GM23338 (cell line): ENCODE measurements at regions not wholly inside any gene's neighbourhood (a gene's known extent, or its start where the extent isn't known, plus 50 kb on each side); places are given as distances from the start of the nearest gene placed in this dataset.

Source experiments
- ATAC-seq: fragments of 200-7000 bp; cut with Tn5 transposase; 3 replicates; pipeline ENCODE4 v1.9.1; 2020
- DNase-seq: peaks from one replicate; pipeline ENCODE4 v3.0.0-alpha.2; 2015; ENCODE audit warnings: low spot score
- H2AFZ ChIP-seq: fragments of 200-600 bp; sonication (generic); 2 replicates; pipeline ENCODE4 v1.8.0; 2016; ENCODE audit warnings: antibody characterized with exemption, mild to moderate bottlenecking, moderate library complexity
- H3F3A ChIP-seq: fragments of 200-600 bp; sonication (generic); replicated peaks from 2 replicates; pipeline ENCODE4 v1.8.0; 2017; ENCODE audit warnings: antibody characterized with exemption, mixed run types, low read depth
- H3K27ac ChIP-seq: fragments of 200-600 bp; sonication (generic); 2 replicates; pipeline ENCODE4 v1.6.1; 2016; ENCODE audit warnings: low read depth
- H3K27me3 ChIP-seq: fragments of 200-600 bp; sonication (generic); 2 replicates; pipeline ENCODE4 v1.8.0; 2016; ENCODE audit warnings: mild to moderate bottlenecking, mixed run types, moderate library complexity; ENCODE audit not compliant: insufficient read depth
- H3K36me3 ChIP-seq: fragments of 200-600 bp; sonication (generic); 2 replicates; pipeline ENCODE4 v1.8.0; 2016; ENCODE audit warnings: mild to moderate bottlenecking; ENCODE audit not compliant: insufficient read depth
- H3K4me1 ChIP-seq: fragments of 200-600 bp; sonication (generic); 2 replicates; pipeline ENCODE4 v1.8.0; 2016; ENCODE audit warnings: mild to moderate bottlenecking, moderate library complexity; ENCODE audit not compliant: insufficient read depth
- H3K4me2 ChIP-seq: fragments of 200-600 bp; sonication (generic); 2 replicates; pipeline ENCODE4 v1.7.1; 2017; ENCODE audit warnings: mixed run types
- H3K4me3 ChIP-seq: fragments of 200-600 bp; sonication (generic); 2 replicates; pipeline ENCODE4 v1.6.1; 2016; ENCODE audit warnings: mixed run types
- H3K79me2 ChIP-seq: fragments of 200-600 bp; sonication (generic); replicated peaks from 2 replicates; pipeline ENCODE4 v1.8.0; 2017; ENCODE audit warnings: mild to moderate bottlenecking; ENCODE audit not compliant: insufficient read depth
- H3K9me2 ChIP-seq: fragments of 200-600 bp; sonication (generic); 2 replicates; pipeline ENCODE4 v1.8.0; 2017; ENCODE audit not compliant: insufficient read depth
- H4K20me1 ChIP-seq: fragments of 200-600 bp; sonication (generic); replicated peaks from 2 replicates; pipeline ENCODE4 v1.8.0; 2017; ENCODE audit warnings: mild to moderate bottlenecking; ENCODE audit not compliant: insufficient read depth
- H3K27ac Mint-ChIP-seq: 2 replicates; pipeline ENCODE4 v1.8.0; 2020; ENCODE audit warnings: inconsistent platforms, mild to moderate bottlenecking, moderate library complexity, mixed read lengths
- H3K27me3 Mint-ChIP-seq: 3 replicates; pipeline ENCODE4 v1.8.0; 2022; ENCODE audit warnings: low read depth, mild to moderate bottlenecking, moderate library complexity, mixed read lengths, inconsistent platforms; ENCODE audit not compliant: insufficient read depth, poor library complexity
- H3K36me3 Mint-ChIP-seq: 3 replicates; pipeline ENCODE4 v1.8.0; 2021; ENCODE audit warnings: low read depth, mild to moderate bottlenecking, inconsistent platforms, moderate library complexity, mixed read lengths
- H3K4me1 Mint-ChIP-seq: 3 replicates; pipeline ENCODE4 v1.8.0; 2020; ENCODE audit warnings: mild to moderate bottlenecking, inconsistent platforms, mixed read lengths
- H3K4me3 Mint-ChIP-seq: 3 replicates; pipeline ENCODE4 v1.8.0; 2021; ENCODE audit warnings: moderate library complexity, mild to moderate bottlenecking, inconsistent platforms, mixed read lengths
- H3K9me3 Mint-ChIP-seq: 3 replicates; pipeline ENCODE4 v1.8.0; 2020; ENCODE audit warnings: moderate library complexity, mild to moderate bottlenecking, inconsistent platforms, mixed read lengths
- CREB1 ChIP-seq: fragments of 250-450 bp; sonication (Bioruptor Pico); IDR thresholded peaks from 2 replicates; pipeline ENCODE4 v1.5.0; 2020; ENCODE audit warnings: low read depth, mild to moderate bottlenecking, moderate library complexity
- JUNB ChIP-seq: IDR thresholded peaks from one replicate; pipeline ENCODE4 v1.6.1; 2016; ENCODE audit warnings: antibody characterized with exemption; ENCODE audit not compliant: unreplicated experiment
- POLR2AphosphoS5 ChIP-seq: IDR thresholded peaks from 2 replicates; pipeline ENCODE4 v1.6.1; 2016; ENCODE audit warnings: antibody characterized with exemption, low read depth
- STAT1 ChIP-seq: IDR thresholded peaks from one replicate; pipeline ENCODE4 v1.6.1; 2016; ENCODE audit warnings: antibody characterized with exemption; ENCODE audit not compliant: unreplicated experiment

- peaks cover 6% of the 10 kb centered on the region for H3K27me3 Mint-ChIP-seq
- H3K4me1 ChIP-seq, result peaks cover 13% of the 10 kb centered on the region
- no peak overlapping the region for H3K27ac ChIP-seq
- TF ChIP-seq STAT1 (no peak), POLR2AphosphoS5 (no peak), CREB1 (CRISPR knock-in tag) (no peak), JUNB (no peak)
- H2AFZ ChIP-seq, result no peak overlapping the region; the same call in 1 of the 2 replicates
- ATAC-seq, result no peak
- no peaks in the 10 kb centered on the region for H3K36me3 ChIP-seq
- H3K9me3 Mint-ChIP-seq, result peaks cover 7% of the 10 kb centered on the region
- 0 out of 2 replicates have a peak overlapping the region, but pooled peaks have one; percentile 61 for H3K27ac Mint-ChIP-seq
- DNase-seq, result no peak
- peaks cover 10% of the 10 kb centered on the region; the same call in 2 of the 3 replicates for H3K36me3 Mint-ChIP-seq
- H3F3A ChIP-seq, result no peaks in the 10 kb centered on the region
- no peaks in the 10 kb centered on the region for H4K20me1 ChIP-seq
- H3K4me3 ChIP-seq, result no peak overlapping the region
- no peaks in the 10 kb centered on the region for H3K79me2 ChIP-seq
- no peak overlapping the region for H3K4me3 Mint-ChIP-seq
- H3K27me3 ChIP-seq, result no peaks in the 10 kb centered on the region
- H3K4me2 ChIP-seq, result no peak overlapping the region
- H3K9me2 ChIP-seq, result 0 out of 2 replicates have a peak, but pooled peaks cover 6% of the 10 kb centered on the region
- H3K4me1 Mint-ChIP-seq, result peaks cover 12% of the 10 kb centered on the region
Measured at GRCh38 chr3:112693186-112693585, 52.2 kb upstream of the CCDC80 start.
